Keratinocyte (primary cell): ENCODE measurements at regions not wholly inside any gene's neighbourhood (a gene's known extent, or its start where the extent isn't known, plus 50 kb on each side); places are given as distances from the start of the nearest gene placed in this dataset.

Experiments used
- CTCF ChIP-seq, 3 experiments: IDR thresholded peaks in 1 of 3; conservative IDR thresholded peaks in 1 of 3; optimal IDR thresholded peaks in 1 of 3; 2 replicates in 2 of 3; 3 replicates in 1 of 3; pipeline versions ENCODE3 to v1.5.1; 2011; ENCODE audit warnings: low read length in 3 of 3, mild to moderate bottlenecking in 3 of 3, moderate library complexity in 2 of 3, control low read depth in 1 of 3, inconsistent platforms in 1 of 3; ENCODE audit not compliant: insufficient read depth in 2 of 3; ENCODE audit errors: extremely low read depth in 1 of 3
- EZH2 ChIP-seq: IDR thresholded peaks from one replicate; pipeline ENCODE4 v1.6.1; 2012; ENCODE audit warnings: inconsistent platforms, mild to moderate bottlenecking, low read length, moderate library complexity

GRCh38 chr7:46320956-46321355 lies 399.9 kb upstream of the IGFBP3 start:
- no peak for TF ChIP-seq CTCF (optimal IDR thresholded peaks at IDR 0.05 in 1 of 3, IDR thresholded peaks at IDR 0.05 in 1 of 3, conservative IDR thresholded peaks at IDR 0.05 in 1 of 3; ENCODE audit: extremely low read depth in 1 of 3, insufficient read depth in 2 of 3, low read length in 3 of 3)
- no peak for TF ChIP-seq EZH2
